Keratinocyte (primary cell): ENCODE measurements at regions not wholly inside any gene's neighbourhood (a gene's known extent, or its start where the extent isn't known, plus 50 kb on each side); places are given as distances from the start of the nearest gene placed in this dataset.

ENCODE experiments used
- DNase-seq: peaks from one replicate; pipeline ENCODE4 v3.0.0-alpha.2; 2011; ENCODE audit warnings: low read depth, missing footprints, low spot score
- FAIRE-seq: peaks from 2 replicates; lab custom pipeline; 2011; peaks lifted over from hg19 to GRCh38; lab: Jason Lieb, UNC
- H2AFZ ChIP-seq: 2 replicates; pipeline ENCODE4 v1.6.0; 2012; ENCODE audit warnings: low read length, control low read depth, inconsistent platforms; ENCODE audit not compliant: control insufficient read depth
- H3K27ac ChIP-seq: 2 replicates; pipeline ENCODE4 v1.5.1; 2011; ENCODE audit warnings: low read length; ENCODE audit not compliant: control insufficient read depth, insufficient read depth
- H3K27me3 ChIP-seq: 3 replicates; pipeline ENCODE4 v1.6.0; 2011; ENCODE audit warnings: low read length; ENCODE audit not compliant: control insufficient read depth, insufficient read depth; ENCODE audit errors: extremely low read depth
- H3K36me3 ChIP-seq, 2 experiments: 2 replicates in 1 of 2; 3 replicates in 1 of 2; pipeline ENCODE4 v1.5.1; 2011; ENCODE audit warnings: low read length in 2 of 2, mild to moderate bottlenecking in 1 of 2; ENCODE audit not compliant: control insufficient read depth in 2 of 2, insufficient read depth in 2 of 2; ENCODE audit errors: extremely low read depth in 1 of 2
- H3K4me1 ChIP-seq: 3 replicates; pipeline ENCODE4 v1.5.1; 2011; ENCODE audit warnings: low read length; ENCODE audit not compliant: control insufficient read depth, insufficient read depth; ENCODE audit errors: extremely low read depth
- H3K4me2 ChIP-seq: 3 replicates; pipeline ENCODE4 v1.6.0; 2011; ENCODE audit warnings: low read depth, low read length; ENCODE audit not compliant: control insufficient read depth, insufficient read depth; ENCODE audit errors: extremely low read depth
- H3K4me3 ChIP-seq, 3 experiments: fragments of 200-600 bp in 1 of 3; sonication (generic) in 1 of 3; 2 replicates in 2 of 3; 3 replicates in 1 of 3; pipeline ENCODE4 v1.5.1; 2011 to 2016; ENCODE audit warnings: low read length in 3 of 3, mild to moderate bottlenecking in 3 of 3, control low read depth in 2 of 3, inconsistent platforms in 1 of 3, low read depth in 1 of 3, mixed read lengths in 1 of 3, mixed run types in 1 of 3, moderate library complexity in 1 of 3; ENCODE audit not compliant: control insufficient read depth in 2 of 3, insufficient read depth in 2 of 3; ENCODE audit errors: extremely low read depth in 1 of 3
- H3K79me2 ChIP-seq: 2 replicates; pipeline ENCODE4 v1.6.0; 2012; ENCODE audit warnings: low read length; ENCODE audit not compliant: control insufficient read depth, insufficient read depth
- H3K9ac ChIP-seq: 3 replicates; pipeline ENCODE4 v1.6.0; 2011; ENCODE audit warnings: low read length; ENCODE audit not compliant: control insufficient read depth, insufficient read depth; ENCODE audit errors: extremely low read depth
- H3K9me1 ChIP-seq: 3 replicates; pipeline ENCODE4 v1.6.0; 2011; ENCODE audit warnings: low read length; ENCODE audit not compliant: control insufficient read depth, insufficient read depth; ENCODE audit errors: extremely low read depth
- H3K9me3 ChIP-seq: 2 replicates; pipeline ENCODE4 v1.5.1; 2012; ENCODE audit warnings: low read depth, low read length; ENCODE audit not compliant: control insufficient read depth
- H4K20me1 ChIP-seq: 3 replicates; pipeline ENCODE4 v1.6.0; 2011; ENCODE audit warnings: low read length; ENCODE audit not compliant: control insufficient read depth, insufficient read depth; ENCODE audit errors: extremely low read depth
- CTCF ChIP-seq, 3 experiments: IDR thresholded peaks in 1 of 3; conservative IDR thresholded peaks in 1 of 3; optimal IDR thresholded peaks in 1 of 3; 2 replicates in 2 of 3; 3 replicates in 1 of 3; pipeline versions ENCODE3 to v1.5.1; 2011; ENCODE audit warnings: low read length in 3 of 3, mild to moderate bottlenecking in 3 of 3, moderate library complexity in 2 of 3, control low read depth in 1 of 3, inconsistent platforms in 1 of 3; ENCODE audit not compliant: insufficient read depth in 2 of 3; ENCODE audit errors: extremely low read depth in 1 of 3
- EZH2 ChIP-seq: IDR thresholded peaks from one replicate; pipeline ENCODE4 v1.6.1; 2012; ENCODE audit warnings: inconsistent platforms, mild to moderate bottlenecking, low read length, moderate library complexity
- dilution Hi-C: fragments of 300-500 bp; cut with MboI; formaldehyde crosslinking; loops from one replicate; pipeline ENCODE4 v1.7.0; 2020; ENCODE audit warnings: low sequenced_read_pairs; ENCODE audit not compliant: extremely low pct_ligation_motif_present

- H2AFZ ChIP-seq: no peak overlapping the region
- no peaks in the 10 kb centered on the region for H4K20me1 ChIP-seq
- H3K79me2 ChIP-seq: no peaks in the 10 kb centered on the region
- no peaks in the 10 kb centered on the region for H3K9me1 ChIP-seq
- H3K36me3 ChIP-seq: no peaks in the 10 kb centered on the region
- dilution Hi-C loops: no loop called here
- no peak for DNase-seq
- no peaks in the 10 kb centered on the region for H3K4me1 ChIP-seq
- no peak for FAIRE-seq
- H3K4me2 ChIP-seq: no peak overlapping the region
- no peak overlapping the region for H3K9ac ChIP-seq
- H3K27me3 ChIP-seq: no peaks in the 10 kb centered on the region
- H3K9me3 ChIP-seq: no peaks in the 10 kb centered on the region
- no peak overlapping the region for H3K27ac ChIP-seq
- TF ChIP-seq EZH2 (no peak), CTCF (optimal IDR thresholded peaks at IDR 0.05 in 1 of 3, IDR thresholded peaks at IDR 0.05 in 1 of 3, conservative IDR thresholded peaks at IDR 0.05 in 1 of 3; ENCODE audit: extremely low read depth in 1 of 3, insufficient read depth in 2 of 3, low read length in 3 of 3) (no peak)
- H3K4me3 ChIP-seq: no peak overlapping the region
Observed at GRCh38 chr7:80054356-80054755, 80.3 kb upstream of the GNAI1 start.

GRCh38 chr7:80053124-80053523 is 81.5 kb upstream of the GNAI1 start:
- dilution Hi-C loops: no loop called here

More at GRCh38 chr7:80053124-80053523, 81.5 kb upstream of the GNAI1 start:
- H4K20me1 ChIP-seq: no peaks in the 10 kb centered on the region
- H3K9me3 ChIP-seq: no peaks in the 10 kb centered on the region
- no peaks in the 10 kb centered on the region for H3K79me2 ChIP-seq
- H2AFZ ChIP-seq: no peak overlapping the region
- no peak overlapping the region for H3K4me3 ChIP-seq
- no peaks in the 10 kb centered on the region for H3K27me3 ChIP-seq
- H3K27ac ChIP-seq: no peak overlapping the region
- H3K36me3 ChIP-seq: no peaks in the 10 kb centered on the region
- DNase-seq (no peak), FAIRE-seq (no peak)
- no peaks in the 10 kb centered on the region for H3K9me1 ChIP-seq
- TF ChIP-seq CTCF (optimal IDR thresholded peaks at IDR 0.05 in 1 of 3, IDR thresholded peaks at IDR 0.05 in 1 of 3, conservative IDR thresholded peaks at IDR 0.05 in 1 of 3; ENCODE audit: extremely low read depth in 1 of 3, insufficient read depth in 2 of 3, low read length in 3 of 3) (no peak), EZH2 (no peak)
- H3K9ac ChIP-seq: no peak overlapping the region
- H3K4me2 ChIP-seq: no peak overlapping the region
- no peaks in the 10 kb centered on the region for H3K4me1 ChIP-seq
